ENCODE measurements at regions not wholly inside any gene's neighbourhood (a gene's known extent, or its start where the extent isn't known, plus 50 kb on each side); places are given as distances from the start of the nearest gene placed in this dataset.

DNA sequence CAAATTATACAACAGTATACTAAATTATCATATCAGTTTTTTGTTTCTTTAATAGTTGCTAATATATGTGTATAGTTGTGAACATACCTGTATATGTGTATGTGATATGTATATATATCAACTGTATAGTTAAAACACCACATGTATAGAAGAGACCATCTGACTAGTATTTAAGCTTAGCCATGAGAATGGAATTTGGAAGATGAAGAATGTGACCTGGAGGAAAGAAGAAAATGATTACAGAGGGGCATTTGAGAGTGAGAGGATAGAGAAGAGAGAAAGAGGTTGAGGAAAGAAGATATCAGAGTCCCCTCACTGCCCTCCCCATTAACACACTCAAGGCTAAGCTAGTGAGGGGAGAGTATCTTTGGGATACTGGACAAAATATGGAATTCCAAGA is 335.9 kb downstream of the BCKDHB start:
- TF ChIP-seq SP1 (IDR thresholded peaks at IDR 0.05) (no peak), HNF4A (conservative IDR thresholded peaks at IDR 0.05) (no peak), RAD21 (IDR thresholded peaks at IDR 0.05) (no peak), HNF4G (IDR thresholded peaks at IDR 0.05) (no peak), NR2F2 (IDR thresholded peaks at IDR 0.05) (no peak), FOXA2 (IDR thresholded peaks at IDR 0.05) (no peak), GABPA (IDR thresholded peaks at IDR 0.05 in 1 of 2, conservative IDR thresholded peaks at IDR 0.05 in 1 of 2) (no peak), JUND (IDR thresholded peaks at IDR 0.05) (no peak), TAF1 (conservative IDR thresholded peaks at IDR 0.05) (no peak), EGR1 (IDR thresholded peaks at IDR 0.05; ENCODE audit: low read depth in 2 of 2) (no peak), YY1 (IDR thresholded peaks at IDR 0.05) (no peak)
- TF ChIP-seq, protein P1, sequence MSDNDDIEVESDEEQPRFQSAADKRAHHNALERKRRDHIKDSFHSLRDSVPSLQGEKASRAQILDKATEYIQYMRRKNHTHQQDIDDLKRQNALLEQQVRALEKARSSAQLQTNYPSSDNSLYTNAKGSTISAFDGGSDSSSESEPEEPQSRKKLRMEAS (IDR thresholded peaks at IDR 0.05) = no peak
- TF ChIP-seq, protein P2, sequence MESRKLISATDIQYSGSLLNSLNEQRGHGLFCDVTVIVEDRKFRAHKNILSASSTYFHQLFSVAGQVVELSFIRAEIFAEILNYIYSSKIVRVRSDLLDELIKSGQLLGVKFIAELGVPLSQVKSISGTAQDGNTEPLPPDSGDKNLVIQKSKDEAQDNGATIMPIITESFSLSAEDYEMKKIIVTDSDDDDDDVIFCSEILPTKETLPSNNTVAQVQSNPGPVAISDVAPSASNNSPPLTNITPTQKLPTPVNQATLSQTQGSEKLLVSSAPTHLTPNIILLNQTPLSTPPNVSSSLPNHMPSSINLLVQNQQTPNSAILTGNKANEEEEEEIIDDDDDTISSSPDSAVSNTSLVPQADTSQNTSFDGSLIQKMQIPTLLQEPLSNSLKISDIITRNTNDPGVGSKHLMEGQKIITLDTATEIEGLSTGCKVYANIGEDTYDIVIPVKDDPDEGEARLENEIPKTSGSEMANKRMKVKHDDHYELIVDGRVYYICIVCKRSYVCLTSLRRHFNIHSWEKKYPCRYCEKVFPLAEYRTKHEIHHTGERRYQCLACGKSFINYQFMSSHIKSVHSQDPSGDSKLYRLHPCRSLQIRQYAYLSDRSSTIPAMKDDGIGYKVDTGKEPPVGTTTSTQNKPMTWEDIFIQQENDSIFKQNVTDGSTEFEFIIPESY (IDR thresholded peaks at IDR 0.05) = no peak
- TF ChIP-seq, protein P3, sequence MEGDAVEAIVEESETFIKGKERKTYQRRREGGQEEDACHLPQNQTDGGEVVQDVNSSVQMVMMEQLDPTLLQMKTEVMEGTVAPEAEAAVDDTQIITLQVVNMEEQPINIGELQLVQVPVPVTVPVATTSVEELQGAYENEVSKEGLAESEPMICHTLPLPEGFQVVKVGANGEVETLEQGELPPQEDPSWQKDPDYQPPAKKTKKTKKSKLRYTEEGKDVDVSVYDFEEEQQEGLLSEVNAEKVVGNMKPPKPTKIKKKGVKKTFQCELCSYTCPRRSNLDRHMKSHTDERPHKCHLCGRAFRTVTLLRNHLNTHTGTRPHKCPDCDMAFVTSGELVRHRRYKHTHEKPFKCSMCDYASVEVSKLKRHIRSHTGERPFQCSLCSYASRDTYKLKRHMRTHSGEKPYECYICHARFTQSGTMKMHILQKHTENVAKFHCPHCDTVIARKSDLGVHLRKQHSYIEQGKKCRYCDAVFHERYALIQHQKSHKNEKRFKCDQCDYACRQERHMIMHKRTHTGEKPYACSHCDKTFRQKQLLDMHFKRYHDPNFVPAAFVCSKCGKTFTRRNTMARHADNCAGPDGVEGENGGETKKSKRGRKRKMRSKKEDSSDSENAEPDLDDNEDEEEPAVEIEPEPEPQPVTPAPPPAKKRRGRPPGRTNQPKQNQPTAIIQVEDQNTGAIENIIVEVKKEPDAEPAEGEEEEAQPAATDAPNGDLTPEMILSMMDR (IDR thresholded peaks at IDR 0.05; ENCODE audit: low read depth, low read length, missing input control) = no peak
- TF ChIP-seq, protein P4, sequence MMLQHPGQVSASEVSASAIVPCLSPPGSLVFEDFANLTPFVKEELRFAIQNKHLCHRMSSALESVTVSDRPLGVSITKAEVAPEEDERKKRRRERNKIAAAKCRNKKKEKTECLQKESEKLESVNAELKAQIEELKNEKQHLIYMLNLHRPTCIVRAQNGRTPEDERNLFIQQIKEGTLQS (IDR thresholded peaks at IDR 0.05) = no peak
- TF ChIP-seq, protein P5, sequence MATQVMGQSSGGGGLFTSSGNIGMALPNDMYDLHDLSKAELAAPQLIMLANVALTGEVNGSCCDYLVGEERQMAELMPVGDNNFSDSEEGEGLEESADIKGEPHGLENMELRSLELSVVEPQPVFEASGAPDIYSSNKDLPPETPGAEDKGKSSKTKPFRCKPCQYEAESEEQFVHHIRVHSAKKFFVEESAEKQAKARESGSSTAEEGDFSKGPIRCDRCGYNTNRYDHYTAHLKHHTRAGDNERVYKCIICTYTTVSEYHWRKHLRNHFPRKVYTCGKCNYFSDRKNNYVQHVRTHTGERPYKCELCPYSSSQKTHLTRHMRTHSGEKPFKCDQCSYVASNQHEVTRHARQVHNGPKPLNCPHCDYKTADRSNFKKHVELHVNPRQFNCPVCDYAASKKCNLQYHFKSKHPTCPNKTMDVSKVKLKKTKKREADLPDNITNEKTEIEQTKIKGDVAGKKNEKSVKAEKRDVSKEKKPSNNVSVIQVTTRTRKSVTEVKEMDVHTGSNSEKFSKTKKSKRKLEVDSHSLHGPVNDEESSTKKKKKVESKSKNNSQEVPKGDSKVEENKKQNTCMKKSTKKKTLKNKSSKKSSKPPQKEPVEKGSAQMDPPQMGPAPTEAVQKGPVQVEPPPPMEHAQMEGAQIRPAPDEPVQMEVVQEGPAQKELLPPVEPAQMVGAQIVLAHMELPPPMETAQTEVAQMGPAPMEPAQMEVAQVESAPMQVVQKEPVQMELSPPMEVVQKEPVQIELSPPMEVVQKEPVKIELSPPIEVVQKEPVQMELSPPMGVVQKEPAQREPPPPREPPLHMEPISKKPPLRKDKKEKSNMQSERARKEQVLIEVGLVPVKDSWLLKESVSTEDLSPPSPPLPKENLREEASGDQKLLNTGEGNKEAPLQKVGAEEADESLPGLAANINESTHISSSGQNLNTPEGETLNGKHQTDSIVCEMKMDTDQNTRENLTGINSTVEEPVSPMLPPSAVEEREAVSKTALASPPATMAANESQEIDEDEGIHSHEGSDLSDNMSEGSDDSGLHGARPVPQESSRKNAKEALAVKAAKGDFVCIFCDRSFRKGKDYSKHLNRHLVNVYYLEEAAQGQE (IDR thresholded peaks at IDR 0.05) = no peak
- H3K27ac ChIP-seq (ENCODE audit: low read depth in 1 of 2, low read length in 2 of 2) = no peak overlapping the region
- H3K4me1 ChIP-seq (ENCODE audit: control insufficient read depth in 4 of 4, insufficient read depth in 4 of 4, low read length in 3 of 4) = no peaks in the 10 kb centered on the region
- H3K36me3 ChIP-seq (ENCODE audit: control insufficient read depth in 4 of 4, insufficient read depth in 3 of 4, low read depth in 1 of 4, low read length in 3 of 4) = no peaks in the 10 kb centered on the region
- H3K27me3 ChIP-seq (ENCODE audit: control insufficient read depth in 4 of 4, insufficient read depth in 4 of 4, low read length in 3 of 4) = no peaks in the 10 kb centered on the region
- H3K9ac ChIP-seq (ENCODE audit: low read depth in 1 of 2, low read length in 2 of 2) = no peak overlapping the region
- H3K9me3 ChIP-seq (ENCODE audit: control insufficient read depth in 4 of 4, low read length in 3 of 4) = no peaks in the 10 kb centered on the region
- no peak overlapping the region for H3K4me3 ChIP-seq (ENCODE audit: low read depth in 1 of 3, low read length in 3 of 3)
- DNase-seq (ENCODE audit: low spot score) = no peak

DNA sequence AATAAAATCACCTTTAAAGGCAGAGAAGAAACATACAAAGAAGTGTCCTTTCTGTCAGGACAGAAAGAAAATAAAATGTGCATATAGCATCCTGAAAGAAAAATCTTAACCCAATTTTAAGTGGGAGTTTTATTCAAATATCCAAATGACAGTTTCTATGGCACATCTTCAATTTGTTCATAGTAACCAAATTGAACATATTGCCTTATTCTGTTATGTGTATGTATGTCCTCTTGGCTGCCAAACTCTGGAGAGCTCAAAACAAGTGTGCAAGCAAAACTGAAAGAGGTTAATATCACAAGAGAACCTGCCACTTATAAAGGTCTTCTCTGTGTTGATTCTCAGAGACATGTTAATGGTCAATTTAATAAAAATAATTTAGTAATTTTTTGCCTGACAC is 334.7 kb downstream of the BCKDHB start:
- Histone ChIP-seq H3K9me3 (ENCODE audit: control insufficient read depth in 4 of 4, low read length in 3 of 4) (no peaks in the 10 kb centered on the region), H3K4me3 (ENCODE audit: low read depth in 1 of 3, low read length in 3 of 3) (no peak overlapping the region), H3K4me1 (ENCODE audit: control insufficient read depth in 4 of 4, insufficient read depth in 4 of 4, low read length in 3 of 4) (no peaks in the 10 kb centered on the region), H3K36me3 (ENCODE audit: control insufficient read depth in 4 of 4, insufficient read depth in 3 of 4, low read depth in 1 of 4, low read length in 3 of 4) (no peaks in the 10 kb centered on the region), H3K27ac (ENCODE audit: low read depth in 1 of 2, low read length in 2 of 2) (no peak overlapping the region), H3K27me3 (ENCODE audit: control insufficient read depth in 4 of 4, insufficient read depth in 4 of 4, low read length in 3 of 4) (no peaks in the 10 kb centered on the region), H3K9ac (ENCODE audit: low read depth in 1 of 2, low read length in 2 of 2) (no peak overlapping the region)
- TF ChIP-seq FOXA2 (IDR thresholded peaks at IDR 0.05) (no peak), EGR1 (IDR thresholded peaks at IDR 0.05; ENCODE audit: low read depth in 2 of 2) (no peak)
- TF ChIP-seq, protein P5 (IDR thresholded peaks at IDR 0.05) = no peak
- no peak for DNase-seq (ENCODE audit: low spot score)
